ENCODE measurements at regions not wholly inside any gene's neighbourhood (a gene's known extent, or its start where the extent isn't known, plus 50 kb on each side); places are given as distances from the start of the nearest gene placed in this dataset.
"Not testable (repeated sequence)": the region's sequence is repeated elsewhere in the genome, so short reads cannot be mapped to it uniquely, and the experiment has no call there.

GRCh38 chrX:144154474-144154873, 270.6 kb downstream of the UBE2NL start:
- H3K4me3 ChIP-seq (replicated peaks in 1 of 2; ENCODE audit: low read depth in 2 of 2, low read length in 2 of 2); DNase-seq (ENCODE audit: low read depth in 2 of 2): not testable (repeated sequence)

GRCh38 chrX:144185197-144185596, 301.3 kb downstream of the UBE2NL start:
- not testable (repeated sequence) for DNase-seq (ENCODE audit: low read depth in 2 of 2); H3K4me3 ChIP-seq (replicated peaks in 1 of 2; ENCODE audit: low read depth in 2 of 2, low read length in 2 of 2)

GRCh38 chrX:144188489-144188888, 304.6 kb downstream of the UBE2NL start:
- not testable (repeated sequence) for H3K4me3 ChIP-seq (replicated peaks in 1 of 2; ENCODE audit: low read depth in 2 of 2, low read length in 2 of 2); DNase-seq (ENCODE audit: low read depth in 2 of 2)

GRCh38 chrX:144197057-144197456, 313.2 kb downstream of the UBE2NL start:
- DNase-seq (ENCODE audit: low read depth in 2 of 2); H3K4me3 ChIP-seq (replicated peaks in 1 of 2; ENCODE audit: low read depth in 2 of 2, low read length in 2 of 2): not testable (repeated sequence)

- H3K4me3 ChIP-seq (replicated peaks in 1 of 2; ENCODE audit: low read depth in 2 of 2, low read length in 2 of 2); DNase-seq (ENCODE audit: low read depth in 2 of 2): not testable (repeated sequence)
Observed at GRCh38 chrX:144202726-144203125, 318.9 kb downstream of the UBE2NL start.

- H3K4me3 ChIP-seq (replicated peaks in 1 of 2; ENCODE audit: low read depth in 2 of 2, low read length in 2 of 2); DNase-seq (ENCODE audit: low read depth in 2 of 2): not testable (repeated sequence)
Observed at GRCh38 chrX:144208360-144209024, 324.6 kb downstream of the UBE2NL start.

GRCh38 chrX:144214651-144215050, 330.8 kb downstream of the UBE2NL start:
- no peak for DNase-seq (ENCODE audit: low read depth in 2 of 2)
- H3K4me3 ChIP-seq (replicated peaks in 1 of 2; ENCODE audit: low read depth in 2 of 2, low read length in 2 of 2), result no peak overlapping the region
- TF ChIP-seq CTCF (IDR thresholded peaks at IDR 0.05; ENCODE audit: low read depth, low read length), result no peak

GRCh38 chrX:144219035-144219434, 335.2 kb downstream of the UBE2NL start:
- no peak for TF ChIP-seq CTCF (IDR thresholded peaks at IDR 0.05; ENCODE audit: low read depth, low read length)
- peak in 1 of 2 donors; percentile 0 for DNase-seq (ENCODE audit: low read depth in 2 of 2)
- H3K4me3 ChIP-seq (replicated peaks in 1 of 2; ENCODE audit: low read depth in 2 of 2, low read length in 2 of 2), result no peak overlapping the region

- not testable (repeated sequence) for H3K4me3 ChIP-seq (replicated peaks in 1 of 2; ENCODE audit: low read depth in 2 of 2, low read length in 2 of 2); DNase-seq (ENCODE audit: low read depth in 2 of 2)
Observed at GRCh38 chrX:144231116-144231785, 347.4 kb downstream of the UBE2NL start.

GRCh38 chrX:144253356-144253755, 369.5 kb downstream of the UBE2NL start:
- H3K4me3 ChIP-seq (replicated peaks in 1 of 2; ENCODE audit: low read depth in 2 of 2, low read length in 2 of 2), result no peak overlapping the region
- peak in 1 of 2 donors; percentile 1 for DNase-seq (ENCODE audit: low read depth in 2 of 2)
- no peak for TF ChIP-seq CTCF (IDR thresholded peaks at IDR 0.05; ENCODE audit: low read depth, low read length)

Measured in cardiac fibroblast (primary cell).